ENCODE measurements at regions not wholly inside any gene's neighbourhood (a gene's known extent, or its start where the extent isn't known, plus 50 kb on each side); places are given as distances from the start of the nearest gene placed in this dataset.

- Mint-ChIP-seq H3K27me3 (no peaks in the 10 kb centered on the region), H3K9me3 (ENCODE audit: low read depth) (peaks cover 17% of the 10 kb centered on the region), H3K4me3 (no peak overlapping the region), H3K4me1 (peaks cover 6% of the 10 kb centered on the region), H3K27ac (no peak overlapping the region), H3K36me3 (ENCODE audit: low read depth) (no peaks in the 10 kb centered on the region)
- ChIA-PET CTCF (no interaction called here), POLR2A (no interaction called here)
- intact Hi-C loops (cut with DNase I, micrococcal nuclease): no loop called here
- DNase-seq (no peak), ATAC-seq (no peak)
Measured at GRCh38 chr5:92514896-92515295, 1066.1 kb downstream of the NR2F1-AS1 start.

DNA sequence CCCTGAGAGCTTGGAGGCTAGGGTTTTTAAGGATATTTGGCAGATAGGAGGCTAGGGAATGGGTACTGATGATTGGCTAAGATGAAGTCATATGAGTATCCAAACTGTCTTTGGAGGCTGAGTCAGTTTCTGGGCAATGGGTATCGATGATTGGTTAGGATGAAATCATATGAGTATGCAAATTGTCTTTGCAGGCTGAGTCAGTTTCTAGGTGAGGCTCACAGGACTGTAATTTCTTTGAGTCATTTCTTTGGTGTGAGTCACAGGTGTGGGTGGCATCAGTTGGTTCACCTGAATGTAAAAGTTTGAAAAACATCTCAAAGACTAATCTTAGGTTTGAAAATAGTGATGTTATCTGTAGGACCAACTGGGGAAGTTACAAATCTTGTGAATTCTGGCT lies 1068.0 kb downstream of the NR2F1-AS1 start:
- Mint-ChIP-seq H3K4me3 (no peak overlapping the region), H3K36me3 (ENCODE audit: low read depth) (no peaks in the 10 kb centered on the region), H3K27me3 (no peaks in the 10 kb centered on the region), H3K4me1 (peaks cover 2% of the 10 kb centered on the region), H3K9me3 (ENCODE audit: low read depth) (peaks cover 23% of the 10 kb centered on the region), H3K27ac (no peak overlapping the region)
- DNase-seq: peak; percentile 19
- ATAC-seq: peak; percentile 91
- CTCF ChIA-PET: no interaction called here
- intact Hi-C loops (cut with DNase I, micrococcal nuclease): no loop called here
- POLR2A ChIA-PET: no interaction called here

DNA sequence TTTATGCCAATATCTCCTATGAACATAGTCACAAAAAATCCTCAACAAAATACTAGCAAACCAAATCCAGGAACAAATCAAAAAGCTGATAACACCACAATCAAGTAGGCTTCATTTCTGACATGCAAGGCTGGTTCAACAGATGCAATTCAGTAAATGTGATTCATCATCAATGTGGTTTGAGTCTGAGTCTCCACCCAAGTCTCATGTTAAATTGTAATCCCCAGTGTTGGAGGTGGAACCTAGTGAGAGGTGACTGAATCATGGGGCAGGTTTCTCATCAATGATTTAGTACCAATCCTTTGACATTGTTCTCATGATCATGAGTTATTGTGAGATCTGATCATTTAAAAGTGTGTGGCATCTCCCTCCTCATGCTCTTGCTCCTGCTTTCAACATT lies 1072.7 kb downstream of the NR2F1-AS1 start:
- ATAC-seq: no peak

GRCh38 chr5:92505925-92506324 lies 1075.1 kb downstream of the NR2F1-AS1 start:
- intact Hi-C loops (cut with DNase I, micrococcal nuclease): no loop called here
- H3K4me1 Mint-ChIP-seq: no peaks in the 10 kb centered on the region
- ChIA-PET CTCF (no interaction called here), POLR2A (no interaction called here)
- no peak for ATAC-seq
- no peak for DNase-seq
- no peak overlapping the region for H3K4me3 Mint-ChIP-seq
- no peaks in the 10 kb centered on the region for H3K36me3 Mint-ChIP-seq (ENCODE audit: low read depth)
- no peak overlapping the region for H3K27ac Mint-ChIP-seq
- H3K9me3 Mint-ChIP-seq (ENCODE audit: low read depth): peaks cover 18% of the 10 kb centered on the region
- no peaks in the 10 kb centered on the region for H3K27me3 Mint-ChIP-seq

More for the DNA sequence above, 1072.7 kb downstream of the NR2F1-AS1 start:
- Mint-ChIP-seq H3K27me3 (no peaks in the 10 kb centered on the region), H3K4me1 (peaks cover 2% of the 10 kb centered on the region), H3K4me3 (no peak overlapping the region), H3K27ac (no peak overlapping the region), H3K36me3 (ENCODE audit: low read depth) (no peaks in the 10 kb centered on the region), H3K9me3 (ENCODE audit: low read depth) (peaks cover 24% of the 10 kb centered on the region)
- intact Hi-C loops (cut with DNase I, micrococcal nuclease): no loop called here
- no peak for DNase-seq
- POLR2A ChIA-PET: no interaction called here
- CTCF ChIA-PET: interaction anchor here (1.9 kb wide), 1 partner anchor 13 kb away, joined by 6 read pairs; no protein-coding TSS in a partner anchor

DNA sequence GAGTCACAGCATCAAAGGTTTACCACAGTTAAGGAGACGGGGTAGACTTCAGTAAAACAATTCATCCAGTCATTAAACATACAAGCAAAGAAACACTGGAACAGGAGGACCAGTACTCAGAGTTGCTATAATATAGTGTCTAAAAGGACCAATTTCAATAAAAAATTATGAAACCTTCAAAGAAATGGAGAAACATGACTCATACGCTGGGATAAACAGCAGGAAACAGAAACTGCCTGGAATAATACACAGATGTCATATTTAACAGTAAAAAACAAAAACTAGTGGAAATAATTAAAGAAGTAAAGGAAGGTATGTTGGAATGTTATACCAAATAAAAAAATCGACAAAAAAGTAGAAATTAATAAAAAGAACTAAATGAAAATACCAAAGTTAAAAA lies 1075.9 kb downstream of the NR2F1-AS1 start:
- CTCF ChIA-PET: no interaction called here
- peaks cover 16% of the 10 kb centered on the region for H3K9me3 Mint-ChIP-seq (ENCODE audit: low read depth)

DNA sequence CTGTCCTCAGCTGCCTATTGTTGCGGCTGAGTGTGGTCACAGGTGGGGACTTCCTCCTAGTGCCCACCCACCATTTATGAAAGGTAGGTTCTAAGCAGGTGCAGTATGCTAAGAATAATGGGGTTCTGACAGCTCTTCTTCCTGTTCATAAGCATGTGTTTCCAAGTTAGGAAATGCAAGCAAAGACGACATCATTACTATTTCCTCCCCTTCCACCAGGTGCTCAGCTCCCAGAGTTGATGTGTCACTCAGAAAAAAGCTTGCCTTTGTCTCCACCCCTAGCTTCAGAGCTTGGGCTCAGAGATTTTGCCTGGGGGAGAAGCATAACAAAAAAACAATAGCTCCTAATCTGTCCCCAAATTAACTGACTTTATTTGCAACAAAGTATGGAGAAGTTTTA lies 1076.7 kb downstream of the NR2F1-AS1 start:
- no peak for DNase-seq
- POLR2A ChIA-PET: no interaction called here
- Mint-ChIP-seq H3K4me3 (no peak overlapping the region), H3K27me3 (no peaks in the 10 kb centered on the region), H3K27ac (no peak overlapping the region), H3K9me3 (ENCODE audit: low read depth) (peaks cover 16% of the 10 kb centered on the region), H3K36me3 (ENCODE audit: low read depth) (no peaks in the 10 kb centered on the region), H3K4me1 (no peaks in the 10 kb centered on the region)
- CTCF ChIA-PET: interaction anchor here (0.5 kb wide), 1 partner anchor 57 kb away, joined by 3 read pairs; no protein-coding TSS in a partner anchor
- no peak for ATAC-seq
- intact Hi-C loops (cut with DNase I, micrococcal nuclease): no loop called here

More for the DNA sequence above, 1075.9 kb downstream of the NR2F1-AS1 start:
- Mint-ChIP-seq H3K4me3 (no peak overlapping the region), H3K36me3 (ENCODE audit: low read depth) (no peaks in the 10 kb centered on the region), H3K27me3 (no peaks in the 10 kb centered on the region), H3K27ac (no peak overlapping the region), H3K4me1 (no peaks in the 10 kb centered on the region)
- ATAC-seq: no peak
- intact Hi-C loops (cut with DNase I, micrococcal nuclease): no loop called here
- DNase-seq: no peak
- POLR2A ChIA-PET: no interaction called here

GRCh38 chr5:92500752-92501151 lies 1080.3 kb downstream of the NR2F1-AS1 start:
- H3K9me3 Mint-ChIP-seq (ENCODE audit: low read depth): peaks cover 3% of the 10 kb centered on the region
- no peak overlapping the region for H3K27ac Mint-ChIP-seq
- no peak for DNase-seq
- intact Hi-C loops (cut with DNase I, micrococcal nuclease): no loop called here
- H3K27me3 Mint-ChIP-seq: no peaks in the 10 kb centered on the region
- CTCF ChIA-PET: interaction anchor here (0.9 kb wide), 1 partner anchor 15 kb away, joined by 3 read pairs; no protein-coding TSS in a partner anchor
- no peak overlapping the region for H3K4me3 Mint-ChIP-seq
- H3K36me3 Mint-ChIP-seq (ENCODE audit: low read depth): no peaks in the 10 kb centered on the region
- ATAC-seq: no peak
- POLR2A ChIA-PET: no interaction called here
- H3K4me1 Mint-ChIP-seq: no peaks in the 10 kb centered on the region

DNA sequence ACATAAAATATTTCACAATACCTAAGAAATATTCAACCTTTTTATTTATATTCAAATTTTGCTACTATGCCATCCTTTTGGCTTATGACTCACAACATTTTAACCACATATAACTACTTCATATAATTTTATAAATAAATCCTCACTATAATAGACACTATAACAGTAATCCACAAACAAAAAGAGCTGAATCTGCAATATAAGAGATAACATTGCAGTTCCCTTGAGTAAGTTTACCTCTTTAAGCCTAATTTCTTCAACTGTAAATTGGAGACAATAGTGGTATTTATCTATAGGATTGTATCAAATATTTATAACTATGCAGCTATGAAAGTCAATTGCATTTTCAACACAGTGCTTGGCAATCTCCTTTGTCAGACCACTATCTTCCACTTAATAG lies 1084.5 kb downstream of the NR2F1-AS1 start:
- no peaks in the 10 kb centered on the region for H3K36me3 Mint-ChIP-seq (ENCODE audit: low read depth)
- ATAC-seq: no peak

GRCh38 chr5:92494508-92494907 lies 1086.5 kb downstream of the NR2F1-AS1 start:
- ChIA-PET CTCF (no interaction called here), POLR2A (no interaction called here)
- H3K27me3 Mint-ChIP-seq: no peaks in the 10 kb centered on the region
- intact Hi-C loops (cut with DNase I, micrococcal nuclease): no loop called here
- DNase-seq (no peak), ATAC-seq (no peak)
- no peaks in the 10 kb centered on the region for H3K36me3 Mint-ChIP-seq (ENCODE audit: low read depth)
- no peaks in the 10 kb centered on the region for H3K4me1 Mint-ChIP-seq
- no peak overlapping the region for H3K27ac Mint-ChIP-seq
- H3K4me3 Mint-ChIP-seq: no peak overlapping the region
- no peaks in the 10 kb centered on the region for H3K9me3 Mint-ChIP-seq (ENCODE audit: low read depth)

More for the DNA sequence above, 1084.5 kb downstream of the NR2F1-AS1 start:
- DNase-seq: no peak
- no peak overlapping the region for H3K27ac Mint-ChIP-seq
- intact Hi-C loops (cut with DNase I, micrococcal nuclease): no loop called here
- H3K4me3 Mint-ChIP-seq: no peak overlapping the region
- no peaks in the 10 kb centered on the region for H3K27me3 Mint-ChIP-seq
- H3K9me3 Mint-ChIP-seq (ENCODE audit: low read depth): no peaks in the 10 kb centered on the region
- ChIA-PET CTCF (no interaction called here), POLR2A (no interaction called here)
- H3K4me1 Mint-ChIP-seq: no peaks in the 10 kb centered on the region

GRCh38 chr5:92492908-92493307 lies 1088.1 kb downstream of the NR2F1-AS1 start:
- intact Hi-C loops (cut with DNase I, micrococcal nuclease): no loop called here
- CTCF ChIA-PET: no interaction called here
- H3K27me3 Mint-ChIP-seq: no peaks in the 10 kb centered on the region

GRCh38 chr5:92484484-92484883 lies 1096.5 kb downstream of the NR2F1-AS1 start:
- Mint-ChIP-seq H3K27ac (no peak overlapping the region), H3K36me3 (ENCODE audit: low read depth) (no peaks in the 10 kb centered on the region), H3K27me3 (no peaks in the 10 kb centered on the region), H3K4me3 (no peak overlapping the region), H3K9me3 (ENCODE audit: low read depth) (peaks cover 2% of the 10 kb centered on the region), H3K4me1 (no peaks in the 10 kb centered on the region)
- CTCF ChIA-PET: no interaction called here
- DNase-seq (no peak), ATAC-seq (no peak)
- intact Hi-C loops (cut with DNase I, micrococcal nuclease): no loop called here
- POLR2A ChIA-PET: no interaction called here

More at GRCh38 chr5:92492908-92493307, 1088.1 kb downstream of the NR2F1-AS1 start:
- Mint-ChIP-seq H3K27ac (no peak overlapping the region), H3K4me1 (no peaks in the 10 kb centered on the region), H3K4me3 (no peak overlapping the region), H3K36me3 (ENCODE audit: low read depth) (no peaks in the 10 kb centered on the region), H3K9me3 (ENCODE audit: low read depth) (no peaks in the 10 kb centered on the region)
- POLR2A ChIA-PET: no interaction called here
- DNase-seq: no peak
- no peak for ATAC-seq

DNA sequence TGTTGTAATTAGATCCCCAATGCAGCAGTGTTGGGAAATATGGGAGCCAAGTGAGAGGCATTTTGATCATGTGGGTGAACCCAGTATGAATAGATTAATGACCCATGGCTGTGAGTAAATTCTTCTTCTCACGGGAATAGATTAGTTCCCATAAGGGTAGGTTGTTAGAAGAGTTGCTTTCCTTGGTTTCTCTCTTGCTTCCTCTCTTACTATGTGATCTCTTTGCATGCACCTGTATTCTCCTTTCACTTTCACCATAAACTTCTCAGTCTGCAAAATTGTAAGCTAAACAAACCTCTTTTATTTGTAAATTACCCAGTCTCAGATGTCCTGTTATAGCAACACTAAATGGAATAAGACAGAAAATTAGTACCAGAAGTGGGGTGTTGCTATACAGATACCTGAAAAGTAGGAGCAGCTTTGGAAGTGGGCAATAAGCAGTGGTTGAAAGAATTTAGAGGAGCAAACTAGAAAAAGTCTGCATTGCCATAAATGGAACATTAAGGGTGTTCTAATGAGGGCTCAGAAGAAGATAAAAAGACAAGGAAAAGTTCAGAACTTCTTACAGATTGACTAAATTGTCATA lies 1090.0 kb upstream of the ARRDC3 start:
- CTCF ChIA-PET: no interaction called here
- Mint-ChIP-seq H3K4me1 (no peaks in the 10 kb centered on the region), H3K27me3 (no peaks in the 10 kb centered on the region), H3K36me3 (ENCODE audit: low read depth) (no peaks in the 10 kb centered on the region), H3K27ac (no peak overlapping the region), H3K9me3 (ENCODE audit: low read depth) (peaks cover 13% of the 10 kb centered on the region), H3K4me3 (no peak overlapping the region)
- POLR2A ChIA-PET: no interaction called here
- no peak for DNase-seq
- no peak for ATAC-seq
- intact Hi-C loops (cut with DNase I, micrococcal nuclease): no loop called here

- no peak for ATAC-seq
- H3K27ac Mint-ChIP-seq: no peak overlapping the region
- no peaks in the 10 kb centered on the region for H3K4me1 Mint-ChIP-seq
- DNase-seq: no peak
- H3K27me3 Mint-ChIP-seq: no peaks in the 10 kb centered on the region
- H3K36me3 Mint-ChIP-seq (ENCODE audit: low read depth): no peaks in the 10 kb centered on the region
- intact Hi-C loops (cut with DNase I, micrococcal nuclease): no loop called here
- POLR2A ChIA-PET: no interaction called here
- no peak overlapping the region for H3K4me3 Mint-ChIP-seq
- H3K9me3 Mint-ChIP-seq (ENCODE audit: low read depth): peaks cover 13% of the 10 kb centered on the region
- CTCF ChIA-PET: no interaction called here
Measured at GRCh38 chr5:92471861-92472260, 1088.7 kb upstream of the ARRDC3 start.

Measured in activated CD4-positive, alpha-beta T cell treated with anti-CD3 and anti-CD28 coated beads for 36 hours (primary cell).